ENCODE measurements at regions not wholly inside any gene's neighbourhood (a gene's known extent, or its start where the extent isn't known, plus 50 kb on each side); places are given as distances from the start of the nearest gene placed in this dataset.
A peak's percentile ranks its signal among the peaks of the same experiment; 100 is the strongest.

- Histone ChIP-seq H3K4me3 (ENCODE audit: low read depth, low read length) (no peak overlapping the region), H3K4me1 (ENCODE audit: control insufficient read depth, insufficient read depth, low read length) (no peaks in the 10 kb centered on the region), H3K27ac (ENCODE audit: low read depth, low read length) (no peak overlapping the region), H3K36me3 (ENCODE audit: control insufficient read depth, insufficient read depth, low read length) (no peaks in the 10 kb centered on the region), H3K27me3 (ENCODE audit: control insufficient read depth, insufficient read depth, low read length) (no peaks in the 10 kb centered on the region), H3K9me3 (ENCODE audit: control insufficient read depth, insufficient read depth, low read length) (peaks cover 4% of the 10 kb centered on the region)
- no peak for DNase-seq (ENCODE audit: low read depth in 4 of 6, low spot score in 6 of 6)
- 100% methylated on average over 1 of the region's 2 CpGs for WGBS (ENCODE audit: insufficient coverage)
Measured at GRCh38 chr10:27599546-27599945, 95.4 kb downstream of the RAB18 start.

DNA sequence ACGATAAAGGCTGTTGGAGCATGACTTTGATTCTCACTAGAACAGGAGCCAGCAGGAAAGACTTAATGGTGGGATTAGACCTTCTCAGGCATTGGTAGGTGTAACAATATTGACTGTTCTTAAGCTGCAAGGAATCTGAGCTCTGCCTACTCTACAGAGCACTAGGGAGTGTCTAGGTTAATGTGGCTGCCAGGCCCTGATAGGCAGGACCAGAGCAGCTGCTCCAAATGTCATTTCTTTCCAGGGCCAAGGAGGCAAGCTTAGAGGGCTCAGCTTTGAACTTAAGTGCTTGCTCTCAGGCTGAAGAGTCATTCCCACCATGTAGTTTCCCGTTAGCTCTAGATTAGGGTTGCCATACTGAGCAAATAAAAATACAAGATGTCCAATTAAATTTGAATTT lies 96.8 kb downstream of the RAB18 start:
- H3K9me3 ChIP-seq (ENCODE audit: control insufficient read depth, insufficient read depth, low read length) = peaks cover under 1% of the 10 kb centered on the region
- H3K36me3 ChIP-seq (ENCODE audit: control insufficient read depth, insufficient read depth, low read length) = no peaks in the 10 kb centered on the region
- WGBS (ENCODE audit: insufficient coverage) = 100% methylated on average over 1 of the region's 2 CpGs

GRCh38 chr10:27601503-27601902 lies 97.4 kb downstream of the RAB18 start:
- H3K27me3 ChIP-seq (ENCODE audit: control insufficient read depth, insufficient read depth, low read length) = no peaks in the 10 kb centered on the region
- WGBS (ENCODE audit: insufficient coverage) = 63% methylated on average over 3 of the region's 5 CpGs
- peak in 1 of 6 donors; percentile 30 for DNase-seq (ENCODE audit: low read depth in 4 of 6, low spot score in 6 of 6)
- H3K4me1 ChIP-seq (ENCODE audit: control insufficient read depth, insufficient read depth, low read length) = no peaks in the 10 kb centered on the region
- no peak overlapping the region for H3K27ac ChIP-seq (ENCODE audit: low read depth, low read length)
- H3K36me3 ChIP-seq (ENCODE audit: control insufficient read depth, insufficient read depth, low read length) = no peaks in the 10 kb centered on the region
- no peak overlapping the region for H3K4me3 ChIP-seq (ENCODE audit: low read depth, low read length)
- no peaks in the 10 kb centered on the region for H3K9me3 ChIP-seq (ENCODE audit: control insufficient read depth, insufficient read depth, low read length)

More for the DNA sequence above, 96.8 kb downstream of the RAB18 start:
- H3K4me3 ChIP-seq (ENCODE audit: low read depth, low read length) = no peak overlapping the region
- no peak overlapping the region for H3K27ac ChIP-seq (ENCODE audit: low read depth, low read length)
- H3K4me1 ChIP-seq (ENCODE audit: control insufficient read depth, insufficient read depth, low read length) = no peaks in the 10 kb centered on the region
- H3K27me3 ChIP-seq (ENCODE audit: control insufficient read depth, insufficient read depth, low read length) = no peaks in the 10 kb centered on the region
- DNase-seq (ENCODE audit: low read depth in 4 of 6, low spot score in 6 of 6) = no peak

- H3K9me3 ChIP-seq (ENCODE audit: control insufficient read depth, insufficient read depth, low read length) = no peaks in the 10 kb centered on the region
- no peaks in the 10 kb centered on the region for H3K36me3 ChIP-seq (ENCODE audit: control insufficient read depth, insufficient read depth, low read length)
- no CpG with 5 or more reads among the region's 6 CpGs for WGBS (ENCODE audit: insufficient coverage)
- no peak overlapping the region for H3K27ac ChIP-seq (ENCODE audit: low read depth, low read length)
- H3K27me3 ChIP-seq (ENCODE audit: control insufficient read depth, insufficient read depth, low read length) = no peaks in the 10 kb centered on the region
- no peak for DNase-seq (ENCODE audit: low read depth in 4 of 6, low spot score in 6 of 6)
- H3K4me3 ChIP-seq (ENCODE audit: low read depth, low read length) = no peak overlapping the region
- H3K4me1 ChIP-seq (ENCODE audit: control insufficient read depth, insufficient read depth, low read length) = no peaks in the 10 kb centered on the region
Measured at GRCh38 chr10:27601946-27602538, 97.9 kb downstream of the RAB18 start.

DNA sequence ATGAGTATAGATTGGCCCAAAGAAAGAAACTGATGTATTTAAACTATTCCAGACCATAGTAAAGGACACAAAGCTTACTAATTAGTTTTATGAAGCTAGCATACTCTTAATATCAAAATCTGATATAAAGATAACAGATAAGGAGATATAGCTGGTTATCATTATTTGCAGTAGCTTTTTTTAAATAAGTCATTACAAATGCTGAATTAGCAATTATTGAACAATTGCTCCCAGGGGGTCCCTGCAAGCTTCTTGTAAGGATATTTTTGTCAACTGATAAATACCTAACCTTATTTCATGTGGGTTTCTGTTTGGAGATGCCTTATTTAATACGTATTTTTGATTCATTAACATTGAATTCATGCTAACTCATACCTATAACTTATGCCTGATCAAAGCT lies 99.0 kb downstream of the RAB18 start:
- Histone ChIP-seq H3K4me3 (ENCODE audit: low read depth, low read length) (no peak overlapping the region), H3K27ac (ENCODE audit: low read depth, low read length) (no peak overlapping the region), H3K4me1 (ENCODE audit: control insufficient read depth, insufficient read depth, low read length) (no peaks in the 10 kb centered on the region), H3K27me3 (ENCODE audit: control insufficient read depth, insufficient read depth, low read length) (no peaks in the 10 kb centered on the region), H3K9me3 (ENCODE audit: control insufficient read depth, insufficient read depth, low read length) (no peaks in the 10 kb centered on the region), H3K36me3 (ENCODE audit: control insufficient read depth, insufficient read depth, low read length) (no peaks in the 10 kb centered on the region)
- WGBS (ENCODE audit: insufficient coverage) = no CpG with 5 or more reads among the region's 1 CpG
- no peak for DNase-seq (ENCODE audit: low read depth in 4 of 6, low spot score in 6 of 6)

GRCh38 chr10:27605318-27605717 lies 101.2 kb downstream of the RAB18 start:
- Histone ChIP-seq H3K27me3 (ENCODE audit: control insufficient read depth, insufficient read depth, low read length) (no peaks in the 10 kb centered on the region), H3K4me1 (ENCODE audit: control insufficient read depth, insufficient read depth, low read length) (no peaks in the 10 kb centered on the region), H3K27ac (ENCODE audit: low read depth, low read length) (no peak overlapping the region), H3K4me3 (ENCODE audit: low read depth, low read length) (no peak overlapping the region), H3K9me3 (ENCODE audit: control insufficient read depth, insufficient read depth, low read length) (no peaks in the 10 kb centered on the region), H3K36me3 (ENCODE audit: control insufficient read depth, insufficient read depth, low read length) (no peaks in the 10 kb centered on the region)
- WGBS (ENCODE audit: insufficient coverage) = 100% methylated on average over 1 of the region's 4 CpGs
- no peak for DNase-seq (ENCODE audit: low read depth in 4 of 6, low spot score in 6 of 6)

DNA sequence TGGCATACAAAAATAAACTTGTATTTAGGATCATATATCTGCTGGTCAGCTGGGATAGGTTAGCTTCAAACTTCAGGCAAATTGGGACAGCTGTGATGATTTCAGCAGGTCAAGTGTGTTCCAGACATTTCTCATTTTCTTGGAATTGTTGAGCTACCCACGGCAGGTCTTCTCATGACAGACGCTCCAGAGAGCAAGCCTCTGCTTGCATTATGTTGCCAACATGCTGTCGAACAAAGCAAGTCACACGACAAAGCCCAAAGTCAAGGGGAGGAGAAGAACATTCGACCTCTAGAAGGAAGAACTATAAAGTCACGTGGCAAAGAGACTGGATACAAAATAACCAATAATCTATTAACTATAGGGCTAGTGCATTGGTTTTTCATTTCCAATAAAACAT lies 103.5 kb downstream of the RAB18 start:
- WGBS (ENCODE audit: insufficient coverage) = 40% methylated on average over 1 of the region's 6 CpGs
- no peak for DNase-seq (ENCODE audit: low read depth in 4 of 6, low spot score in 6 of 6)
- no peak overlapping the region for H3K4me3 ChIP-seq (ENCODE audit: low read depth, low read length)
- no peak overlapping the region for H3K27ac ChIP-seq (ENCODE audit: low read depth, low read length)
- H3K27me3 ChIP-seq (ENCODE audit: control insufficient read depth, insufficient read depth, low read length) = no peaks in the 10 kb centered on the region
- no peaks in the 10 kb centered on the region for H3K4me1 ChIP-seq (ENCODE audit: control insufficient read depth, insufficient read depth, low read length)
- no peaks in the 10 kb centered on the region for H3K9me3 ChIP-seq (ENCODE audit: control insufficient read depth, insufficient read depth, low read length)
- no peaks in the 10 kb centered on the region for H3K36me3 ChIP-seq (ENCODE audit: control insufficient read depth, insufficient read depth, low read length)

DNA sequence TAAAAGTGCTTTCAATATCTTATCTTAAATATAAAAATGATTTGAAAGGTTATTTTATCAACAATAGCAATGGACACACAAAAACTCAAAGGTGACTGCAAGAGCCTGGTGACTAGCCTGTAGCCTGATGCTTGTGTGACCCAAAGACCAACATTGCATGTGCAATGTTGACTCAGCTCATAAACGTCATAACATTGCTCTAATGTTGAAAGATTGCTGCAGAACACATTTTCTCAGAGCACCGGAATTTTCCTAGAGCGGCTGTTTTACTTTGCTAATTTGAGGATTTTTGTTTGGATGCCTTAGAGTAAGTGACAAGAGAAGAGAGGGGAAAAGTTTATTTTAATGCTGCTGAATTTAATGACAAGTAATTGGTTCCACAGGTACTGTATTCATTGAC lies 107.1 kb downstream of the RAB18 start:
- DNase-seq (ENCODE audit: low read depth in 4 of 6, low spot score in 6 of 6) = no peak
- Histone ChIP-seq H3K4me1 (ENCODE audit: control insufficient read depth, insufficient read depth, low read length) (no peaks in the 10 kb centered on the region), H3K9me3 (ENCODE audit: control insufficient read depth, insufficient read depth, low read length) (no peaks in the 10 kb centered on the region), H3K36me3 (ENCODE audit: control insufficient read depth, insufficient read depth, low read length) (no peaks in the 10 kb centered on the region), H3K27me3 (ENCODE audit: control insufficient read depth, insufficient read depth, low read length) (no peaks in the 10 kb centered on the region), H3K27ac (ENCODE audit: low read depth, low read length) (no peak overlapping the region), H3K4me3 (ENCODE audit: low read depth, low read length) (no peak overlapping the region)
- 86% methylated on average over 1 of the region's 3 CpGs for WGBS (ENCODE audit: insufficient coverage)

- Histone ChIP-seq H3K27ac (ENCODE audit: low read depth, low read length) (peak overlapping the region; percentile 49), H3K36me3 (ENCODE audit: control insufficient read depth, insufficient read depth, low read length) (no peaks in the 10 kb centered on the region), H3K4me1 (ENCODE audit: control insufficient read depth, insufficient read depth, low read length) (no peaks in the 10 kb centered on the region), H3K9me3 (ENCODE audit: control insufficient read depth, insufficient read depth, low read length) (no peaks in the 10 kb centered on the region), H3K27me3 (ENCODE audit: control insufficient read depth, insufficient read depth, low read length) (no peaks in the 10 kb centered on the region), H3K4me3 (ENCODE audit: low read depth, low read length) (no peak overlapping the region)
- peak; percentile 44 to 85 (median 62) for DNase-seq (ENCODE audit: low read depth in 4 of 6, low spot score in 6 of 6)
- no CpG with 5 or more reads among the region's 5 CpGs for WGBS (ENCODE audit: insufficient coverage)
Measured at GRCh38 chr10:27611744-27612550, 107.8 kb downstream of the RAB18 start.

- Histone ChIP-seq H3K27ac (ENCODE audit: low read depth, low read length) (peak overlapping the region; percentile 49), H3K36me3 (ENCODE audit: control insufficient read depth, insufficient read depth, low read length) (no peaks in the 10 kb centered on the region), H3K4me3 (ENCODE audit: low read depth, low read length) (no peak overlapping the region), H3K27me3 (ENCODE audit: control insufficient read depth, insufficient read depth, low read length) (no peaks in the 10 kb centered on the region), H3K4me1 (ENCODE audit: control insufficient read depth, insufficient read depth, low read length) (no peaks in the 10 kb centered on the region), H3K9me3 (ENCODE audit: control insufficient read depth, insufficient read depth, low read length) (no peaks in the 10 kb centered on the region)
- DNase-seq (ENCODE audit: low read depth in 4 of 6, low spot score in 6 of 6) = peak in 1 of 6 donors; percentile 16
- WGBS (ENCODE audit: insufficient coverage) = 57% methylated on average over 3 of the region's 6 CpGs
Measured at GRCh38 chr10:27612551-27613035, 108.5 kb downstream of the RAB18 start.
